Thymus (tissue), 11 donors: ENCODE measurements at regions not wholly inside any gene's neighbourhood (a gene's known extent, or its start where the extent isn't known, plus 50 kb on each side); places are given as distances from the start of the nearest gene placed in this dataset.
"Not testable (repeated sequence)": the region's sequence is repeated elsewhere in the genome, so short reads cannot be mapped to it uniquely, and the experiment has no call there.

Source experiments
- DNase-seq, 9 donors: peaks; one replicate each; pipeline ENCODE4 v3.0.0-alpha.2; 2013; ENCODE audit warnings: low spot score in 9 of 9, low read depth in 6 of 9, missing footprints in 1 of 9
- H3K27ac ChIP-seq, 2 donors: one replicate each; pipeline ENCODE4 v1.5.1; 2013; ENCODE audit warnings: control low read depth in 1 of 2, low read depth in 1 of 2, low read length in 1 of 2, mild to moderate bottlenecking in 1 of 2, moderate library complexity in 1 of 2
- H3K27me3 ChIP-seq, 2 donors: one replicate each; pipeline ENCODE4 v1.5.1; 2013; ENCODE audit warnings: low read length in 1 of 2; ENCODE audit not compliant: control insufficient read depth in 2 of 2, insufficient read depth in 1 of 2
- H3K36me3 ChIP-seq, 2 donors: one replicate each; pipeline ENCODE4 v1.5.1; 2013; ENCODE audit warnings: low read length in 1 of 2, mild to moderate bottlenecking in 1 of 2, moderate library complexity in 1 of 2; ENCODE audit not compliant: control insufficient read depth in 2 of 2, insufficient read depth in 2 of 2
- H3K4me1 ChIP-seq, 2 donors: one replicate each; pipeline ENCODE4 v1.5.1; 2013; ENCODE audit warnings: low read length in 2 of 2; ENCODE audit not compliant: control insufficient read depth in 2 of 2, insufficient read depth in 2 of 2
- H3K4me3 ChIP-seq, 2 donors: one replicate each; pipeline ENCODE4 v1.5.1; 2013; ENCODE audit warnings: low read length in 2 of 2, control low read depth in 1 of 2, mild to moderate bottlenecking in 1 of 2
- H3K9me3 ChIP-seq, 2 donors: one replicate each; pipeline ENCODE4 v1.5.1; 2013; ENCODE audit warnings: low read length in 1 of 2, mild to moderate bottlenecking in 1 of 2; ENCODE audit not compliant: control insufficient read depth in 2 of 2, insufficient read depth in 1 of 2
- WGBS: extraction: QIAGEN DNeasy Blood & Tissue Kit; methylation state at CpG from one replicate; pipeline ENCODE4 v1.1.7; 2013; 5-methylcytosine and 5-hydroxymethylcytosine counted together
- donor health status: healthy.

DNA sequence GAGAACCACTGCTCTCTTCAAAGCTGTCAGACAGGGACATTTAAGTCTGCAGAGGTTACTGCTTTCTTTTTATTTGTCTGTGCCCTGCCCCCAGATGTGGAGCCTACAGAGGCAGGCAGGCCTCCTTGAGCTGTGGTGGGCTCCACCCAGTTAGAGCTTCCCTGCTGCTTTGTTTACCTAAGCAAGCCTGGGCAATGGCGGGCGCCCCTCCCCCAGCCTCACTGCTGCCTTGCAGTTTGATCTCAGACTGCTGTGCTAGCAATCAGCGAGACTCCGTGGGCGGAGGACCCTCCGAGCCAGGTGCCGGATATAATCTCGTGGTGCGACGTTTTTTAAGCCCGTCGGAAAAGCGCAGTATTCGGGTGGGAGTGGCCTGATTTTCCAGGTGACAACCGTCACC lies 150.8 kb downstream of the FAM170A start:
- not testable (repeated sequence) for H3K27me3 ChIP-seq, H3K4me1 ChIP-seq, H3K27ac ChIP-seq, DNase-seq, H3K4me3 ChIP-seq, H3K9me3 ChIP-seq, H3K36me3 ChIP-seq
- WGBS: 89% methylated on average over 15 of the region's 15 CpGs

DNA sequence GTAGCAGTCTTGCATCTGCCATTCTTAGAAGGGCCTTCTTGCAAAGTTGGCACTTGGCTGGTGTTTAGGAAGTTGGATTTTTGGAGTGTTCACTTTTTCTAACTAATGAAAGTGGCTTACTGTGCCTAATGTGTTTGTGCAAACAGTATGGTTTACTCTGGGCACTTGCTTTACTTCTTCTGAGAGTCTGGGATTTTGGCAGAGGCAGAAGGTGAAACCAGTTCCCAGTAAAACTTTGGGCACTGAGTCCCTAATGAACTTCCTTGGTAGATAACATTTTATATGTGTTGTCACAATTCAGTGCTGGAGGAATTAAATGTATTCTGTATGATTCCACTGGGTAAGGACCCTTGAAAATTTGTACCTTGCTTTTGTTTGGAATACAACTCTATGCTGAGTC lies 155.7 kb downstream of the FAM170A start:
- Histone ChIP-seq H3K27ac (no peak overlapping the region), H3K4me3 (no peak overlapping the region), H3K4me1 (peaks cover 0 to 2% of the 10 kb centered on the region in 2 donors), H3K36me3 (no peaks in the 10 kb centered on the region), H3K27me3 (no peaks in the 10 kb centered on the region), H3K9me3 (no peaks in the 10 kb centered on the region)
- no peak for DNase-seq

DNA sequence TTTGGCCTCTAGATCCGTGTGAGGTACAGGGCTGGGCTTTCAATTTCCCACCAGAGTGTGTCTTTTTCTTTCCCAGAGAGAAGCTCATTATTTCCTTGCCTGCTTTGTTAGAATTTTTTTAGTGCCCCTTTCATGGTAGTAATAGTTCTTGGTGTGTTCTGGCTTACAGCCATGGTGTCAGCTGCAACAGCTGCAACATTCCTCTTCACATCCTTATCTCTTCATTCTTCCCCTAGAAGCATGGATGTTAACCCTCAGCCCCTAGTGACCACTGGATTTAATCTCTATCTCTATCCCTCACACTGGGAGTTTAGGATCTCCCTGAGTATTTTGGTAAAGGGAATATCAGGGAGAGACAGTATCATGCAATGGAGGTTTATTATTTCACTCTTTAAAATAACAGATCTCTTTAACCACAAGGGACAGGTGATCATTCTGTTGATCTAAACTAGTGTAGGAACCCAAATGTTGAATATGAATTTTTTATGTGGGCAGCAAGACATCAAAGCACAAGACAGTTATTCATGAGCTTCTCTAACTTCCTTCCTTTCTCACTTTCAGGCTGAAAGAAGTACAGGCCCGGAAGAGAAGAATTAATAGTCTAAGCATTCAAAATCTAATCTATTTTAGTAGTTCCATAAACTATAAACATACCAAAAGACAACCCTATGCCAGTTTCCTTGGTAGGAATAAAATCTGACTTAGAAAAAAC lies 160.2 kb downstream of the FAM170A start:
- DNase-seq: no peak
- Histone ChIP-seq H3K27ac (no peak overlapping the region), H3K4me3 (no peak overlapping the region), H3K9me3 (no peaks in the 10 kb centered on the region), H3K4me1 (peaks cover 0 to 2% of the 10 kb centered on the region in 2 donors), H3K27me3 (no peaks in the 10 kb centered on the region), H3K36me3 (no peaks in the 10 kb centered on the region)
- WGBS: 64% methylated on average over 2 of the region's 2 CpGs

DNA sequence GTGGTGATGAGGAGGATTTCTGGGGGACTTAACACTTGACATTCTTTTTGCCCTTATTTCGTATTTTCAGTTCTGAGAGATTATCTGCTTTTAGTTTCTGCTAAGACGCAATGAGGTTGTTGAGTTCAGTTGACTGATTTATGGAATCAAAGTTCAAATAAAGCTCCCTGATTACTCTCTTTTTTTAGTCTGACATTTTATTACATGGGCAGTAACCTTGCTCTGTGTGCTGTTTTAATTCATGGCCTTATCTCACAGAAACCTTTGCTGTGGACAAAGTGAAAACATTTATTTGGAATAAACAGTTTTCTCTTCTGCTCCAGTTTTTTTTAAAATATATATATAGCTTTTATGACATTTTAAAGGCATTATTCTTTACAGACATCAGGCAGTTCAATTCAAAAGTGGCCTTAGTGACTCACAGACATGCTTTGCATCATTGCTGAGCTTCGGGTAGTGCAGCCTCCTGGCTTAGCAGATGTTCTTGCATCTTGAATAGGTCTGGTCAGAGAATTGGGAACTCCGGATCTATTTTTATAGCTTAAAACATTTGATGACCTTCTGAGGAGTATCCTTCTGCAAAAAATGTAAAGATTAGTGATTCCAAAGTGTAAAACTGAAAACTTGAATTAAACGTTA lies 162.9 kb downstream of the FAM170A start:
- Histone ChIP-seq H3K4me1 (peaks cover 0 to 2% of the 10 kb centered on the region in 2 donors), H3K27me3 (no peaks in the 10 kb centered on the region), H3K36me3 (no peaks in the 10 kb centered on the region), H3K4me3 (no peak overlapping the region), H3K27ac (no peak overlapping the region), H3K9me3 (no peaks in the 10 kb centered on the region)
- DNase-seq: no peak
- WGBS: 85% methylated on average over 5 of the region's 5 CpGs

DNA sequence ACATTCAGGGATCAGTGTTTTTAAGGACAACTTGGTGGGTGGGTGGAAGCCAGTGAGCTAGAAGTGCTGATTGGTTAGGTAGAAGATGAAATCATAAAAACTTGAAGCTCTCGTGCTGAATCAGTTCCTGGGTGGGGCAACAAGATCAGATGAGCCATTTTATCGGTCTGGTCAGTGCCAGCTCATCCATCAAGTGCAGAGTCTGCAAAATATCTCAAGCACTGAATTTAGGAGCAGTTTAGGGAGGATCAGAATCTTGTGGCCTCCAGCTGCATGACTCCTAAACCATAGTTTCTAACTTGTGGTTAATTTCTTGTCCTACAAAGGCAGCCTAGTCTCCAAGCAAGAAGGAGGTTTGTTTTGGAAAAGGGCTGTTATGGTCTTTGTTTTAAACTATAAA lies 166.4 kb downstream of the FAM170A start:
- H3K9me3 ChIP-seq: no peaks in the 10 kb centered on the region
- no peaks in the 10 kb centered on the region for H3K27me3 ChIP-seq
- no peaks in the 10 kb centered on the region for H3K4me1 ChIP-seq
- H3K27ac ChIP-seq: no peak overlapping the region
- H3K4me3 ChIP-seq: no peak overlapping the region
- no peak for DNase-seq
- H3K36me3 ChIP-seq: no peaks in the 10 kb centered on the region
- 72% methylated on average over 2 of the region's 2 CpGs for WGBS

DNA sequence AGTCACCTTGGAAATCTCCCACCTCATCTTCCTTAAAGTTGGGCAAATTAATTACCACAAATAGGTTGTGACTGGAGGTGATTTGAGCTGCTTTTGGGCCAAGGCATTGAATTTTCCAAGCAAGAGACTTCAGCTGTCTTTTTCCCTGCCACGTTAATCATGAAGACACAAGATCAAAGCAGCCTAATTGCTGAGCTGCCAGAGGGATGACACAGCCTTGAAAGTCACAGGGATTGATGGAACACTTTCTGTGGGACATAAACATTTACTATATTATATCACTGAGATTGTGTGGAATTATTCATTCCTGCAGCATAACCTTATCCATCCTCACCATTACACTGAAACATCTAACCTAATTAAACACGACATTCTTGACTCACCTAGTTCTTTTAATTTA lies 172.2 kb downstream of the FAM170A start:
- Histone ChIP-seq H3K4me3 (no peak overlapping the region), H3K4me1 (no peaks in the 10 kb centered on the region), H3K9me3 (no peaks in the 10 kb centered on the region), H3K27me3 (no peaks in the 10 kb centered on the region), H3K36me3 (no peaks in the 10 kb centered on the region), H3K27ac (no peak overlapping the region)
- 93% methylated on average over 2 of the region's 2 CpGs for WGBS
- no peak for DNase-seq

DNA sequence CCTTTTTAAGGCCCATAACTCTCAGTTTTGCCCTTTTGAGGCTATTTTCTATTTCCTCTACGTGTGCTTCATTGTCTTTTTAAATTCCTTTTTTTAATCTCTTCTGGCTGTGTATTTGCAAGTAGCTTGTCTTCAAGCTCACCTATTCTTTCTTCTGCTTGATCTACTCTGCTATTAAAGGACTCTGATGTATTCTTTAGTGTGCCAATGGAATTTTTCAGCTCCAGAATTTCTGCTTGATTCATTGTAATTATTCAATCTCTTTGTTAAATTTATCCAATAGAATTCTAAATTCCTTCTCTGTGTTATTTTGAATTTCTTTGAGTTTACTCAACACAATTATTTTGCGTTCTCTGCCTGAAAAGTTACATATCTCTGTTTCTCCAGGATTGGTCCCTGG lies 178.7 kb downstream of the FAM170A start:
- no peaks in the 10 kb centered on the region for H3K36me3 ChIP-seq
- H3K4me1 ChIP-seq: no peaks in the 10 kb centered on the region
- no peak overlapping the region for H3K4me3 ChIP-seq
- H3K27ac ChIP-seq: no peak overlapping the region
- no peak for DNase-seq
- H3K27me3 ChIP-seq: no peaks in the 10 kb centered on the region
- peaks cover 0 to 12% of the 10 kb centered on the region in 2 donors for H3K9me3 ChIP-seq
- 96% methylated on average over 2 of the region's 2 CpGs for WGBS

DNA sequence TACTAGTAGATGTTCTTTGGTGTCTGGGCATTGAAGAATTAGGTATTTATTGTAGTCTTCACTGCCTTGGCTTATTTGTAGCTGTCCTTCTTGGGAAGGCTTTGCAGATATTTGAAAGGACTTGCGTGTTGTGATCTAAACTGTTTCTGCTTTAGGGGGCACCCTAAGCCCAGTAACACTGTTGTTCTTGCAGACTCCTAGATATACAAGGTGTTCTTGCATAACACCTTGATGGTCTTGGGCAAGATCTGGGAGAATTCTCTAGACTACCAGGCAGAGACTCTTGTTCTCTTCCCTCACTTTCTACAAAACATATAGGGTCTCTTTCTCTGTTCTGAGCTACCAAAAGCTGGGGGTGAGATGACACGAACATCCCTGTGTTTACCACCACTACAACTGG lies 179.1 kb downstream of the FAM170A start:
- no peak for DNase-seq
- Histone ChIP-seq H3K4me1 (no peaks in the 10 kb centered on the region), H3K27me3 (no peaks in the 10 kb centered on the region), H3K36me3 (no peaks in the 10 kb centered on the region), H3K4me3 (no peak overlapping the region), H3K27ac (no peak overlapping the region), H3K9me3 (peaks cover 0 to 12% of the 10 kb centered on the region in 2 donors)
- WGBS: 95% methylated on average over 2 of the region's 2 CpGs

DNA sequence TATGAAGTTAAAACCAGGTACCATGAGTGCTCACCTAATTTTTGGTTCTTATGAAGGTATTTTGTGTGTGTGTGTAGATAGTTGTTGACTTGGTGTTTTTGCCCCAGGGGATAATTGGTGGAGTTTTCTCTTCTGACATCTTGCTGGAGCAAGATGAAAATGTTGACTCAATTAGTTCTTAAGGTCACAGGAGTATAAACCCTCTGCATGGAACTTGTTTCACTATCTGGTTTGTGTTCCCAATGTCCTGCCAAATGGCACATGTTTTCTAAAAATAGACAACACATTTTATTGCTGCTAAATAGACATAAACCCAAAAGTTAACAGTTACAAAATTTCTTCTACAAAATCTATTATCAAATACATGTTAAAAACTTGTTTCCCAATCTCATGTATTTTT lies 180.9 kb downstream of the FAM170A start:
- Histone ChIP-seq H3K4me3 (no peak overlapping the region), H3K36me3 (no peaks in the 10 kb centered on the region), H3K4me1 (no peaks in the 10 kb centered on the region), H3K9me3 (peaks cover 0 to 12% of the 10 kb centered on the region in 2 donors), H3K27me3 (no peaks in the 10 kb centered on the region), H3K27ac (no peak overlapping the region)
- DNase-seq: no peak
